ENCODE measurements at regions not wholly inside any gene's neighbourhood (a gene's known extent, or its start where the extent isn't known, plus 50 kb on each side); places are given as distances from the start of the nearest gene placed in this dataset.
A peak's percentile ranks its signal among the peaks of the same experiment; 100 is the strongest.

DNA sequence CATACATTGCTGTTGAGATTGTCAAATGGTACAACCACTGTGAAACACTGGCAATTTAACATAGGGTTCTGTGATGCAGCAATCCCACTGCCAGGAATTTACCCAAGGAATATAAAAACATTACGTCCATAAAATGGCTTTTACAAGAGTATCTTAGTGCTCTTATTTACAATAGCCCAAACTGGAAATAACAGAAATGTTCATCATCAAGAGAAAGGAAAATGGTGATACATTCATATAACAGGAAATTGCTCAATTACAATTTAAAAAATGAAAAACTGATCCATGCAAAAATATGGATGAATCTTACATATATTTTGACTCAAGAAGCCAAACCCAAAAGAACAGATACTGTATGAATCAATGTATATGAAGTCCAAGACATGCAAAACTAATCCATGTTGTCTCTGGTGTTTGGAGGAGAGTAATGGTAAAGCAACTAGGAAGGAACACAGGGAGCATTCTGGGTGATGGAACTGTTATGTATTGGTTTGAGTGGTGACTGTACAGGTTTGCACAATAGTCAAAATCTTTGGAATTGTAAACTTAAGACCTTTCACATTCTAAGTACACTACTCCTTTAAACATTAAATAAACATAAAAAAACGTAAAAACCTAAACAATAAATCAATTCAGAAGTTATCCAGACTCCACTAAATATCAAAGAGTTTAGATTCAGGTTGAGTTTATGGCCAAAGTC lies 104.8 kb upstream of the WDR75 start:
- no peak for DNase-seq
- ATAC-seq, result no peak
- TF ChIP-seq, protein P1, sequence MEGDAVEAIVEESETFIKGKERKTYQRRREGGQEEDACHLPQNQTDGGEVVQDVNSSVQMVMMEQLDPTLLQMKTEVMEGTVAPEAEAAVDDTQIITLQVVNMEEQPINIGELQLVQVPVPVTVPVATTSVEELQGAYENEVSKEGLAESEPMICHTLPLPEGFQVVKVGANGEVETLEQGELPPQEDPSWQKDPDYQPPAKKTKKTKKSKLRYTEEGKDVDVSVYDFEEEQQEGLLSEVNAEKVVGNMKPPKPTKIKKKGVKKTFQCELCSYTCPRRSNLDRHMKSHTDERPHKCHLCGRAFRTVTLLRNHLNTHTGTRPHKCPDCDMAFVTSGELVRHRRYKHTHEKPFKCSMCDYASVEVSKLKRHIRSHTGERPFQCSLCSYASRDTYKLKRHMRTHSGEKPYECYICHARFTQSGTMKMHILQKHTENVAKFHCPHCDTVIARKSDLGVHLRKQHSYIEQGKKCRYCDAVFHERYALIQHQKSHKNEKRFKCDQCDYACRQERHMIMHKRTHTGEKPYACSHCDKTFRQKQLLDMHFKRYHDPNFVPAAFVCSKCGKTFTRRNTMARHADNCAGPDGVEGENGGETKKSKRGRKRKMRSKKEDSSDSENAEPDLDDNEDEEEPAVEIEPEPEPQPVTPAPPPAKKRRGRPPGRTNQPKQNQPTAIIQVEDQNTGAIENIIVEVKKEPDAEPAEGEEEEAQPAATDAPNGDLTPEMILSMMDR (IDR thresholded peaks at IDR 0.05), result no peak
- Histone ChIP-seq H3K9me3 (no peaks in the 10 kb centered on the region), H3K4me3 (no peak overlapping the region), H3K27me3 (no peaks in the 10 kb centered on the region), H3K36me3 (no peaks in the 10 kb centered on the region), H3K4me1 (no peaks in the 10 kb centered on the region), H3K27ac (no peak overlapping the region)
- intact Hi-C loops (cut with DNase I), result no loop called here
- FAIRE-seq, result no peak
- WGBS, 2 donors, result 63 to 70% methylated on average over 2 of the region's 2 CpGs

DNA sequence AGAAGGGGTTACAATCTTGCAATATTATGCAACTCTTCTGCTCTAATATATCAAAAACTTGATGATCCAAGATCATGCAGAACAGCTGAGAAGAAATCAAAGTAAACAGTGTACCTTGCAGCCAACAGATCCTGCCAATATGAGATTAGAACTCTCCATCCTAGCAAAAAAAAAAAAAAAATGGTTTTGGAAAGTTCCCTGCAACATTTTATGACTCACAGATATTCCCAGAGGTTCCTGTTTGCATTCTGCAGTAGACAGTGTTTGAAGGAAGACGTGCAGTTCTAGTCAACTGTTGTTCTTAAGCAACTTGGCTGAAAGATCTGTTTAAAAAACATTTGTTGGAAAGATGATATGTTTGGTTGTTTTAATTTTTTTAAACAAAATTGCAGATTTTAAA lies 103.6 kb upstream of the WDR75 start:
- no peaks in the 10 kb centered on the region for H3K4me1 ChIP-seq
- FAIRE-seq (peak; percentile 90), ATAC-seq (peak in 3 of 4 donors; percentile 37 to 48 (median 39)), DNase-seq (no peak)
- 80 to 85% methylated on average over 1 of the region's 1 CpG for WGBS, 2 donors
- intact Hi-C loops (cut with DNase I), result no loop called here
- H3K4me3 ChIP-seq, result no peak overlapping the region
- H3K36me3 ChIP-seq, result no peaks in the 10 kb centered on the region
- TF ChIP-seq, protein P1 (IDR thresholded peaks at IDR 0.05), result no peak
- no peaks in the 10 kb centered on the region for H3K9me3 ChIP-seq
- no peaks in the 10 kb centered on the region for H3K27me3 ChIP-seq
- H3K27ac ChIP-seq, result peak overlapping the region in 1 of 4 donors; percentile 17

GRCh38 chr2:189338115-189338514 lies 103.2 kb upstream of the WDR75 start:
- WGBS, 2 donors, result 78 to 91% methylated on average over 3 of the region's 3 CpGs
- FAIRE-seq (no peak), DNase-seq (no peak), ATAC-seq (no peak)
- Histone ChIP-seq H3K36me3 (no peaks in the 10 kb centered on the region), H3K9me3 (no peaks in the 10 kb centered on the region), H3K4me1 (no peaks in the 10 kb centered on the region), H3K27me3 (no peaks in the 10 kb centered on the region), H3K4me3 (no peak overlapping the region), H3K27ac (peak overlapping the region in 1 of 4 donors; percentile 17)
- TF ChIP-seq, protein P1 (IDR thresholded peaks at IDR 0.05), result no peak
- intact Hi-C loops (cut with DNase I), result no loop called here

- 82 to 93% methylated on average over 1 of the region's 1 CpG for WGBS, 2 donors
- intact Hi-C loops (cut with DNase I), result no loop called here
- FAIRE-seq (no peak), DNase-seq (no peak), ATAC-seq (no peak)
- Histone ChIP-seq H3K36me3 (no peaks in the 10 kb centered on the region), H3K9me3 (no peaks in the 10 kb centered on the region), H3K4me1 (no peaks in the 10 kb centered on the region), H3K27me3 (no peaks in the 10 kb centered on the region), H3K27ac (no peak overlapping the region), H3K4me3 (no peak overlapping the region)
- TF ChIP-seq, protein P1 (IDR thresholded peaks at IDR 0.05), result no peak
Measured at GRCh38 chr2:189341077-189341476, 100.2 kb upstream of the WDR75 start.

DNA sequence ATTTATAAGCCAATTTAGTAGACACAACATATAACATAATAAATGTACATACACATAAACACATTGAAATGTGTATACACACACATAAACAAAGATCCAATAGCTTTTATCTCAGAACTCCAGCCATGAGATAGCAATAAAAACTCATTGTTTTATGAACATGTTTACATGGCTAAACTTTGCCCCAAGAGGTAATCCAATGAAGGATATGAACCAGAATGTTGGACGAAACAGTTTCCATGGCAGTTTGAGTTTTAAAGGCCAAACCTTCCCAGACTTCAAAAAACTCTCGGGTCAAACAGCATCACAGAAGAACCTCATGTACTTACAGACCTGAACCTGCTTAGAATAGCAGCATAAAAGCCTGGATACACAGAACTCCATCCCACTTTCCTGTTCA lies 97.2 kb upstream of the WDR75 start:
- Histone ChIP-seq H3K9me3 (no peaks in the 10 kb centered on the region), H3K36me3 (no peaks in the 10 kb centered on the region), H3K27me3 (no peaks in the 10 kb centered on the region), H3K27ac (no peak overlapping the region), H3K4me3 (no peak overlapping the region), H3K4me1 (peaks cover 0 to 9% (median 4%) of the 10 kb centered on the region in 3 donors)
- TF ChIP-seq, protein P1 (IDR thresholded peaks at IDR 0.05), result no peak
- ATAC-seq, result no peak
- FAIRE-seq, result no peak
- intact Hi-C loops (cut with DNase I), result no loop called here
- no peak for DNase-seq
- 81 to 94% methylated on average over 2 of the region's 2 CpGs for WGBS, 2 donors

All from pancreas (tissue), 10 donors.